Sigmoid colon (tissue), 6 donors: ENCODE measurements at regions not wholly inside any gene's neighbourhood (a gene's known extent, or its start where the extent isn't known, plus 50 kb on each side); places are given as distances from the start of the nearest gene placed in this dataset.
"Not testable (repeated sequence)": the region's sequence is repeated elsewhere in the genome, so short reads cannot be mapped to it uniquely, and the experiment has no call there.

Experiments
- DNase-seq: peaks from one replicate; pipeline ENCODE4 v3.0.0-alpha.2; 2019
- H3K27ac ChIP-seq, 4 donors: fragments of 200-600 bp; sonication (generic); one replicate each; pipeline ENCODE4 v1.5.1; 2016 to 2019; ENCODE audit warnings: mild to moderate bottlenecking in 1 of 4
- H3K27me3 ChIP-seq, 3 donors: fragments of 200-600 bp; sonication (generic); one replicate each; pipeline ENCODE4 v1.5.1; 2019; ENCODE audit warnings: mild to moderate bottlenecking in 1 of 3
- H3K36me3 ChIP-seq, 4 donors: fragments of 200-600 bp; sonication (generic); one replicate each; pipeline ENCODE4 v1.5.1; 2016 to 2019
- H3K4me1 ChIP-seq, 4 donors: fragments of 200-600 bp; sonication (generic); one replicate each; pipeline ENCODE4 v1.5.1; 2017 to 2019
- H3K4me3 ChIP-seq, 4 donors: fragments of 200-600 bp; sonication (generic); one replicate each; pipeline ENCODE4 v1.5.1; 2017 to 2019; ENCODE audit warnings: mild to moderate bottlenecking in 2 of 4, moderate library complexity in 1 of 4
- H3K9me3 ChIP-seq, 4 donors: fragments of 200-600 bp in 3 of 4; sonication (generic) in 3 of 4; one replicate each; pipeline versions ENCODE4 v1.5.1 to v1.6.1; 2013 to 2019
- CTCF ChIP-seq, 4 experiments: fragments of 450-650 bp in 3 of 4; fragments of 200-600 bp in 1 of 4; IDR thresholded peaks; one replicate each; pipeline ENCODE4 v1.5.1; 2016 to 2019; ENCODE audit warnings: antibody characterized with exemption in 4 of 4, mild to moderate bottlenecking in 3 of 4, moderate library complexity in 2 of 4
- EP300 ChIP-seq, 4 donors: sonication (generic); formaldehyde crosslinking; IDR thresholded peaks; one replicate each; pipeline ENCODE4 v1.6.1; 2017; ENCODE audit warnings: antibody characterized with exemption in 4 of 4
- POLR2A ChIP-seq, 2 donors: fragments of 450-650 bp; IDR thresholded peaks; one replicate each; pipeline ENCODE4 v1.6.1; 2016; ENCODE audit warnings: antibody characterized with exemption in 2 of 2, mild to moderate bottlenecking in 2 of 2, moderate library complexity in 2 of 2
- POLR2AphosphoS5 ChIP-seq, 4 donors: sonication (generic); formaldehyde crosslinking; IDR thresholded peaks; one replicate each; pipeline ENCODE4 v1.6.1; 2017; ENCODE audit warnings: antibody characterized with exemption in 4 of 4
- WGBS, 2 donors: extraction: QIAGEN DNeasy Blood & Tissue Kit; methylation state at CpG; one replicate each; pipeline ENCODE4 v1.1.7; 2013; 5-methylcytosine and 5-hydroxymethylcytosine counted together
- intact Hi-C: fragments of 100-400 bp; cut with DNase I; formaldehyde crosslinking; loops from one replicate; pipeline ENCODE4 v1.15.1; 2023
- donor health status: healthy with polysubstance abuse.
- donor health status: healthy.

GRCh38 chr5:156221816-156222215 is 105.1 kb upstream of the SGCD start:
- intact Hi-C loops = no loop called here
- 56 to 57% methylated on average over 2 of the region's 2 CpGs for WGBS, 2 donors
- no peaks in the 10 kb centered on the region for H3K9me3 ChIP-seq

GRCh38 chr5:156223547-156223946 is 103.4 kb upstream of the SGCD start:
- DNase-seq = no peak
- Histone ChIP-seq H3K4me3 (no peak overlapping the region), H3K9me3 (no peaks in the 10 kb centered on the region), H3K27ac (no peak overlapping the region), H3K4me1 (no peaks in the 10 kb centered on the region), H3K27me3 (no peaks in the 10 kb centered on the region), H3K36me3 (no peaks in the 10 kb centered on the region)
- WGBS, 2 donors = 66 to 80% methylated on average over 3 of the region's 3 CpGs
- TF ChIP-seq POLR2AphosphoS5 (IDR thresholded peaks at IDR 0.05) = no peak
- intact Hi-C loops = no loop called here

More at GRCh38 chr5:156221816-156222215, 105.1 kb upstream of the SGCD start:
- Histone ChIP-seq H3K4me3 (no peak overlapping the region), H3K36me3 (no peaks in the 10 kb centered on the region), H3K27ac (no peak overlapping the region), H3K27me3 (no peaks in the 10 kb centered on the region), H3K4me1 (no peaks in the 10 kb centered on the region)
- TF ChIP-seq POLR2A (IDR thresholded peaks at IDR 0.05) = no peak
- TF ChIP-seq POLR2AphosphoS5 (IDR thresholded peaks at IDR 0.05) = no peak
- TF ChIP-seq EP300 (IDR thresholded peaks at IDR 0.05) = no peak
- TF ChIP-seq CTCF (IDR thresholded peaks at IDR 0.05) = no peak
- no peak for DNase-seq

- WGBS, 2 donors = 91 to 94% methylated on average over 1 of the region's 1 CpG
- H3K4me3 ChIP-seq, H3K36me3 ChIP-seq, H3K4me1 ChIP-seq, intact Hi-C loops, H3K27me3 ChIP-seq, H3K27ac ChIP-seq, DNase-seq, H3K9me3 ChIP-seq: not testable (repeated sequence)
Measured at GRCh38 chr5:156226485-156226884, 100.5 kb upstream of the SGCD start.

GRCh38 chr5:156230887-156231286 is 96.1 kb upstream of the SGCD start:
- no peaks in the 10 kb centered on the region for H3K27me3 ChIP-seq
- no peak for DNase-seq
- no peak for TF ChIP-seq POLR2A (IDR thresholded peaks at IDR 0.05)
- no peak for TF ChIP-seq CTCF (IDR thresholded peaks at IDR 0.05)
- TF ChIP-seq POLR2AphosphoS5 (IDR thresholded peaks at IDR 0.05) = no peak
- TF ChIP-seq EP300 (IDR thresholded peaks at IDR 0.05) = no peak
- 71 to 77% methylated on average over 4 of the region's 4 CpGs for WGBS, 2 donors
- intact Hi-C loops = no loop called here
- H3K9me3 ChIP-seq = no peaks in the 10 kb centered on the region
- no peak overlapping the region for H3K27ac ChIP-seq
- H3K4me1 ChIP-seq = no peaks in the 10 kb centered on the region
- no peaks in the 10 kb centered on the region for H3K36me3 ChIP-seq
- no peak overlapping the region for H3K4me3 ChIP-seq

- whole genome bisulfite sequencing, 2 donors = 76 to 88% methylated on average over 3 of the region's 3 CpGs
- Histone ChIP-seq H3K36me3 (no peaks in the 10 kb centered on the region), H3K4me1 (no peaks in the 10 kb centered on the region), H3K27me3 (no peaks in the 10 kb centered on the region), H3K27ac (no peak overlapping the region), H3K4me3 (no peak overlapping the region), H3K9me3 (no peaks in the 10 kb centered on the region)
- DNase-seq = no peak
- TF ChIP-seq POLR2A (IDR thresholded peaks at IDR 0.05) = no peak
- TF ChIP-seq EP300 (IDR thresholded peaks at IDR 0.05) = no peak
- TF ChIP-seq CTCF (IDR thresholded peaks at IDR 0.05) = no peak
- no peak for TF ChIP-seq POLR2AphosphoS5 (IDR thresholded peaks at IDR 0.05)
- intact Hi-C loops = no loop called here
Measured at GRCh38 chr5:156232251-156232869, 94.6 kb upstream of the SGCD start.

- no peaks in the 10 kb centered on the region for H3K9me3 ChIP-seq
- H3K27me3 ChIP-seq = no peaks in the 10 kb centered on the region
- no peak for DNase-seq
- H3K27ac ChIP-seq = no peak overlapping the region
- TF ChIP-seq POLR2AphosphoS5 (IDR thresholded peaks at IDR 0.05) (no peak), POLR2A (IDR thresholded peaks at IDR 0.05) (no peak), CTCF (IDR thresholded peaks at IDR 0.05) (no peak), EP300 (IDR thresholded peaks at IDR 0.05) (no peak)
- 82 to 87% methylated on average over 6 of the region's 6 CpGs for WGBS, 2 donors
- H3K4me1 ChIP-seq = no peaks in the 10 kb centered on the region
- intact Hi-C loops = no loop called here
- H3K36me3 ChIP-seq = no peaks in the 10 kb centered on the region
- no peak overlapping the region for H3K4me3 ChIP-seq
Measured at GRCh38 chr5:156237361-156237760, 89.6 kb upstream of the SGCD start.
